Activated naive CD4-positive, alpha-beta T cell treated with anti-CD3 and anti-CD28 coated beads, Interleukin-2, amount 50 U/mL, for 16 hours (primary cell): ENCODE measurements at regions not wholly inside any gene's neighbourhood (a gene's known extent, or its start where the extent isn't known, plus 50 kb on each side); places are given as distances from the start of the nearest gene placed in this dataset.

Source experiments
- DNase-seq: peaks from one replicate; pipeline ENCODE4 v3.0.0-alpha.2; 2020

DNA sequence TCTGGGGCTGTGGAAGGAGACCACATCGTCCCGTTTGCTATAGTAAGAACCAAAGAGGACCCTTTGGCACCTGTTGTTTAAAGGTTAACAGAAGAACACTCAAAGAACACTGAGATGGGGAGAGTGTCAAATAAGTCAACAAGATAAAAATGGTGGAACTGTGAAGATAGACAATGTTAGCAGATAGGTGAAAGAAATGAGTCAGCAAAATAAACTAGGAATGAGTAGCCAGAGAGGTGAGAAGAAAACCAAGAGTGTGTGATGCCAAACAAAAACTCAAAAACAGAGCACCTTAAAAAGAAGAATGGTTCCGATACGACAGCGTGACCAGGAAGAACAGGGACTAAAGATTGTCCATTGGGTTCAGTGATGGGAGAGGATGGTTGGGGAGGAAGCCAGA is 74.7 kb upstream of the PIWIL1 start:
- DNase-seq = no peak

DNA sequence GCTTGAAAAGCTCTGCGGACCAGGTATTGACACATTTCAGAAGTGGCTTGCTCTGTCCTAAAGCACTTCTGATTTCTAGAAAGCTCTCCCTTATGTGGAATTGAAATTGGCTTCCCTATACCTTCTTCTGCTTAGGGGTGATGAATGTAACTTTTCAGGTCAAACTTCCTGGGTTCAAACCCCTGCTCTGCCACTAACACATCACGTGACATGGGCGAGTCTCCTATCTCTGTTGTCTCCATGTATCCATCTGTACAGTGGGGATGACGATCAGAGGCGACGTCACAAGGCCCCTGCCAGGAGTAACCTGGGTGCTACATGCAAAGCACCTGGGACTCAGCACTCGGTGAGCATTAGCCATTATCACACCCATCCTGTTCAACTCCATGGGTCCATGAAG is 73.7 kb upstream of the PIWIL1 start:
- DNase-seq = no peak

DNA sequence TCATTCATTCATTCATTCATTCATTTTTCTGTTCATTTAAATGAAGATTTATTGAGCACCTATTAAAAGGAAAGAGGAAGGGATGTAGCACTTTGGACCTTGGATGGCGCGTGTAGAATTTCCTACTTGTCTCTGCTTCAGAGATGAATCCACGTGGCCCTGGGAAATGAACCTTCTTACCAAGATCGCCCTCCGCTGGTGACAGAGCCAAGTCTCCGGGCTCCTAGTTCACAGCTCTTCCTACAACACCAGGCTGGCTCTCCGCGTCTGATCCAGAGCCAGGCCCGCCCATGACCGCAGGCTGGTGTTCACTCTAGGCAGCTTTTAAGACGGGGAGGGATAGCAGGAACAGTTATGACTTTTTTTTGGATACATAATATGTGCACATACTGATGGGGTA is 70.9 kb upstream of the PIWIL1 start:
- DNase-seq = no peak

DNA sequence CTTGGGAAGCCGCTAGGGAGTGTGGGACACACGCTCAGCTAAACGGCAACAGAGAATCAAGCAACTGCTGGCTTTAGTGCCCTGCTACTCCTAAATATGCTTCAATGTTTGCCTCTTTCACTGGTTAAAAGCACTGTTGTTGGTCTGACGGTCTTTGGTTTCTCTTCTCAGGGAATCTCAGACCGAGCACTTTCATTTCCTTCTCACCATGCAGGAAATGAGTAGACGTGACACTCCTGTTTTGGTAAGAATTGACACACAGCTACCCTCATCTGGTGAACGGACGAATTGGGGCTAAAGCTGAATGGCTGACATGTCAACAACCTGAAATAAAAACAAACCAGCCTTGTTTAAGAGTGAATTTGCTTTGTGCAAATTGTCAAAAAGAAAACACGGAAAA is 57.5 kb upstream of the PIWIL1 start:
- DNase-seq = no peak

DNA sequence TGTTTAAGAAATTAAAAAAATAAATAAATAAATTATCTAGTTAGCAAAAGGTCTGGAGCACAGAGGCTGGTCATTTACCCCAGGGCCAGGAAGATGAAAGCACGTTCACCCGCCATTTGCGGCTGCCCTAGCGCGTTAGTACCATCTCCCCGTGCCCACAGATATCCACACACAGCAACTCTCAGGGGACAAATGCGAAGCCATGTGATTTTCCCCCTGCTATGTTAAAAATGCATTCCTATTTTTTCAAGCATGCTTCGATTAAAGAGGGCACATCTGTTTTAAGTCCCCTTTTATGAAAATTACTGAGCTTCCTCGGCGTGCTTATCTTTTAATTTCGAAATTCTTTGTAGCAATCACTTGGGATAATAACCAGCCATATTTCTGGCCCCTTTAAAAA is 56.9 kb upstream of the PIWIL1 start:
- no peak for DNase-seq

DNA sequence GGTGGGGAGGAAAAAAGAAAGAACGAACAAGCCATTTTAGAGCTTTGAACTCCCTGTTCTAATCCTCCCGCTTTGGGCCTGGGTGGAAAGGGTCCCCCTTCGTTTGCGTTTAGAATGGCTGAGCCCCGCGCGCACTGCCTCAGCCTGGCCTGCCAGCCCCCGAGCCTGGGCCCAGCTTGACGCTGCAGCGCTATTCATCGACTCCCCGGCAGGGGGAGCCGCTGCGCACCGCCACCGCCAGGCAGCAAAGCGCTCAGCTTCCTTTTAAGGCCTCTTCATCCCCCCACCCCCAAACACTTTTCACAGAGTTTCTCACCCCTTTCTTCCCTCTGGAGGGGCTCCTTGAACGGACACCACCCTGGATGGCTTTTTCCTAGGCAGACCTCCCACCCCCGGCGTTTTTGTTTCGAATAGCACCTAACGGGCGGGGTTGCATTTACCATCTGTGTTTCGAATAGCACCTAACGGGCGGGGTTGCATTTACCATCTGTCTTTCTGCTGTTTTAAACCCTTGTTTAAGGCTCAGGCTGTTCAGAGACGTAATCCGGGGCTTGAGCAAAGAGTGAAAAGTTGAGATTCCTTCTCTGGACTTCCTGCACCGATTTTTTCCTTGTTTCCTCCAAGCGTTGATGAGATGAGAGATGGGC is 56.4 kb upstream of the PIWIL1 start:
- DNase-seq = peak; percentile 33

DNA sequence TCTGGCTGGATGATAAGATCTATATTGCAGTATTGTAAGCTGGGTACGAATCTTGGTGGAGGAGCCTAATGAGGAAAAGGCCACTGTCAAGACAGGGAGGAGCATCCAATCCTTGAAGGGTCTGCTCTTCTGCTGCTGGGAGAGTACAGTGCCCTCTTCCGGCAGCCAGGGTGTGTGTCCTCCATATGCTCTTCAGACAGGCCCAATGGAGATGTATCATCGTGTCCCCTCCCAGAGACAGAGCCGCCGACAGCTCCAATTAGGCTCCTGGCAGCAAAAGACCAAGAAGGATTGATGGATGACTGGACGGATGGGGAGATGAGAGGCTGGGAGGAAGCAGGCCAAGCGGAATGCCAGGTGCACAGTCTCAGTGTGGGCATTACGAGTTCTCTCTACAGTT is 51.6 kb upstream of the PIWIL1 start:
- no peak for DNase-seq

DNA sequence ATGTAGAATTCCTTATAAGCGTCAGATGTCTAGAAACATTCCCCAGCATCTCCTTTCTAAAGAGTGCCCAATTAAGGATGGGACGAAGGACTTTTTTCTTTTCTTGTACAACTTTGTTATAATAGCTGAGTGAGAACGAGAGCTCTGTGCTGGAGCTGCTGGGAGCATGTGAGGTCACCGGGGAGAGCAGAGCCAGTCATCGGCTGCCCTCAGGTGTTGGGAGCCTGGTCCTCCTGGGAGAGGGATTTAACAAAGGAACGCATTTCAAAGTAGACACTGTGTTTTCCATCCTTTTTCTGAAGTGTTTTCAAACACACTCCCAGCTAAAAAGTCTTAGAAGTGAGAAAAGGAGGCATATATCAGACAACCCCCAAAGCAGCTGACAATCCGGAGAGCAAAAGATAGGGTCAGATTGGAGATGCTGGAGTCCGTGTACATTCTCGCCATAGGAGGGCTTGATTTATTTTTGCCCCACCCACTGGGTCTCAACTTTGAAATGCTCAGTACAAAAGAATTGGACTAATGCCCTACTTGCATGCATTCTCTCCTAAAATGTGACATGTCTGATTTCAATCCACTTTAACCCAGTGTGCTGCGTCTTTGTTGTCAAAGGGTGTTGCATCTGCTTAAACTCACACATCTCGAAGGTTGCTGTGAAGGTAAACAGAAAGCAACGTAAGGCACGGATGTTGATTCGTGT is 50.8 kb upstream of the PIWIL1 start:
- DNase-seq = no peak
